Midbrain (tissue), 1 donor: ENCODE measurements at regions not wholly inside any gene's neighbourhood (a gene's known extent, or its start where the extent isn't known, plus 50 kb on each side); places are given as distances from the start of the nearest gene placed in this dataset.
A peak's percentile ranks its signal among the peaks of the same experiment; 100 is the strongest.
"Not testable (repeated sequence)": the region's sequence is repeated elsewhere in the genome, so short reads cannot be mapped to it uniquely, and the experiment has no call there.

Experiments used
- DNase-seq: peaks from one replicate; lab custom pipeline; 2025; lab: John Stamatoyannopoulos, UW

- not testable (repeated sequence) for DNase-seq
These were observed 66.2 kb upstream of the PAPPA2 start for GRCh38 chr1:176396604-176397395.

DNA sequence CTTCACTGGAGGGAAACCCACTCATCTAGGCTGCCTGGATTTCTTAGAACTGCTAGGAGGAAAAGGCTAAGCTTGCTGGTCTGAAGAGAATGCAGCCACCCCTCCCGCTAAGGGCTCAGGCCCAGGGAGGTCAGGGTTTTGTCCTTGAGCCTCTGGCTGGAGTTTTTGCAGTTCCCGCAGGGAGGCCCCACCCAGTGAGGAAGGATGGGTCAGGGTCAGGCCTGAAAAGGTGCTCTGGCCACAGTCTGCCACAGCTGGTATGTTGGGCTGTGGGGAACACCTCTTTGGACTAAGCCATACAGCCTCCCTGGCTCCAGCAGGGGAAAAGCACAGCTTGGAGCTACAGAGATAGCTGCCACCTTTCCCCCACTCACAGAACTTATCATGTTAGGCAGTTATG is 71.4 kb upstream of the PAPPA2 start:
- DNase-seq, result no peak

GRCh38 chr1:176384841-176385240 is 78.1 kb upstream of the PAPPA2 start:
- DNase-seq, result no peak

GRCh38 chr1:176382163-176382562 is 80.8 kb upstream of the PAPPA2 start:
- no peak for DNase-seq

DNA sequence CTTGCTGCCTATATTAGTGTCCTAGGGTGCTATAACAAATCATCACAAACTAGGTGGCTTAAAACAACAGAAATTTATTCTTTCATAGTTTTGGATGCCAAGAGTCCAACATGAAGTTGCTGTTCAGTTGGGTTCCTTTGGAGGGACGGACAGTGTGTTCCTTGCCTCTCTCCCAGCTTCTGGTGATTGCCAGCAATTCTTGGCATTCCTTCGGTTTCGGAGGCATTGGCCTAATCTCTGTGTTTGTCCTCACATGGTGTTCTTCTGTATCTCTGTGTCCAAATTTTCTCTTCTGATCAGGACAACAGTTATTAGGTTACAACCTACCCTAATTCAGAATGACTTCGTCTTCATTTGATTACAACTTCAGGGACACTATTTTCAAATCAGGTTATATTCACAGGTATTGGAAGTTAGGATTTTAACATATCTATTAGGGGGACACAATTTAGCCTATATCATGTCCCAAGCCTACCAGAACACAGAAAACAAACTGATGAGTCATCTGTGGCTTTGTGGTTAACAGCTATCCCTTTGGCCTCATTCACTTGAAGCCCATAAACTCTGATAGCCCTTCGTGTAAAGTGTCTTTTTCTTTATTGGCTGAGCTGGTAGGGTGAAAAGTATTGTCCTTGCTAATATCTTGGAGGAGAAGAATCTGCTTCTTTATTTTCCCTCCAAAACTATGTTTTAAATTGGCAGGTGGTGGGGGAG is 83.2 kb upstream of the PAPPA2 start:
- no peak for DNase-seq

- DNase-seq, result peak; percentile 73
These were observed 87.9 kb upstream of the PAPPA2 start for GRCh38 chr1:176374967-176375569.

DNA sequence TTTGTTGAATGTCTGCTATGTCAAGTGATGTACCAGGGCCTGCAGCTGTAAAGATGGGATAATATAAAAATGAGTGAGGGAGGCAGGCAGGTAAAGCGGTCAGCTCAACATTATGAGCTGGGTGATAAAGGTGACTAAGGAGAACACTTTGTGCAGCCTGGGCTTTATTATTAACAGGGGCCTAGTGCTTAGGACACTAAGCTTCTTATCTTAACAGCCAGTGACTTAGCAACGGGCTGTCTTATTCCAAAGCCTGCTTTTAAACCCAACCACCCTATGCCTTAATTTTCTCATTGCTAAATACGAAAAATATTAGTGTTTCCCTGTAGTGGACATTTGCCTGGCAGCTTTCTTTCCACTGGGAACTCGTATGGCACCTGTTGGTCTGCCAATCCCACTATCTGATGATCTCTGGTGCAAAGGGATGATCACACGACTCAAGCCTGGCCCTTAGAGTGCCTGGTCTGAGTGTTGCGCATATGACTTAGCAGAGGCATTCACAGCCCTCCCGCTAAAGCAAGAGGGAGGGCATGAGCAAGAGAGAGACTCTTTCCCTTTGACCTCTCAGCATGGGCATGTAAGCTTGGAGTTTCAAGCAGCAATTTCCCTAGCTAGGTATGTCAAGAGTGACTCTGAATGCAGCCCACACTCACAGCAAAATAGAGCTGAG is 98.6 kb upstream of the PAPPA2 start:
- no peak for DNase-seq

GRCh38 chr1:176349135-176349715 is 113.8 kb upstream of the PAPPA2 start:
- DNase-seq, result not testable (repeated sequence)

DNA sequence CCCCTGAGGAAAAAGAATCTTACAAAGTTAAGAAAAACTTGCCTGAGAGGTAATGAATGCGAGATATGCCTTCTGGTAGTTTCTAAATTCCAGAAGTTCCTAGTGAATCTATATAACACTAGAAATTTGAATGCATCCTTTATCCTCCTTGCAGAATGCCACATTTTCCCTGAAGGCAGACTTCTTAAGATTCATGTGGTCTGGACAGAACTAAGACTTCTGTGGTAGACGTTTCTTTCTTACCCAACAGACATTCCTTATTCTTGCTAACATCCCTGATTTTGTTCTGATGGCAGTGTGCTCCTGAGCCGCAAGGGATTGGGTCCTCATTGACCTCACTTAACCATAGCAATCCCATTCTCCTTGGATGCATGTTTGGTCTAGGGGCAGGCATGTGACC is 121.3 kb upstream of the PAPPA2 start:
- DNase-seq, result no peak

GRCh38 chr1:176338877-176339276 is 124.1 kb upstream of the PAPPA2 start:
- no peak for DNase-seq

- no peak for DNase-seq
These were observed 123.7 kb upstream of the COP1 start for GRCh38 chr1:176330782-176331181.

GRCh38 chr1:176325664-176326063 is 118.6 kb upstream of the COP1 start:
- no peak for DNase-seq

GRCh38 chr1:176323472-176323871 is 116.4 kb upstream of the COP1 start:
- DNase-seq, result no peak

DNA sequence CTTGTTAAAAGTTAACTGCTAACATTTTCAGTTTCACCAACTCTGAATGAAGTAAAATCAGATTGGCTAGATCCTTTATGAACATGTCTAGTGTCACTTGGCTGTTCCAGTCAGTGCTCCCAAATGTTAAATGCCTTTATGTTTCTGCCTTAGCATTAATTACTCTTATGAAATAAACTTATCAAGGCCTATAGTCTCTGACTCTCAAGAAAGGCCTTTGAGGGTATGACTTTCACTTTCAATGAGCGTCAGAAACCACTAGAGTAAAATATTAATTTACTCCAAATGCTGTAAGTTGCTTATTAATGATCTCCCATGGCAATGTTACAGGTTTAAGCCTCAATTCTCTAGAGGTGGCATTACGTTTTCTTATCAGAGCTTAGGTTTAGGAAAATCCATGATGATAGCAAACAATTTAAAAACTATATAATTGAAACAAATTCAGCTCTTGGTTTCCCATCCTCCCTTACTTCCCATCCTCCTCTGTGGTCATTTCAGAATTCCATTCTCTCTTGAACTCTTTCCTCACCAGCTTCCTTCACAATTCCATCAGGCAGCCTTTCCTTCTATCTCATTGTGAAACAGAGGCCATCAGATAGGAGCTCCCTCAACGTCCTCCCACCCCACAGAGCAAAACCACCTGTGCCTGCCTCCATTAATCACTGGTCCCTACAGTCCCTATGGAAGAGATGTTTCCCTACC is 108.6 kb upstream of the COP1 start:
- no peak for DNase-seq

- not testable (repeated sequence) for DNase-seq
These were observed 89.5 kb upstream of the COP1 start for GRCh38 chr1:176296602-176297001.

- no peak for DNase-seq
These were observed 78.9 kb upstream of the COP1 start for GRCh38 chr1:176285996-176286395.

- no peak for DNase-seq
These were observed 64.5 kb upstream of the COP1 start for GRCh38 chr1:176271572-176271971.
